KMS-11 (cell line): ENCODE measurements at regions not wholly inside any gene's neighbourhood (a gene's known extent, or its start where the extent isn't known, plus 50 kb on each side); places are given as distances from the start of the nearest gene placed in this dataset.

ENCODE experiments used
- H2AFZ ChIP-seq: fragments of 200-600 bp; sonication (generic); 2 replicates; pipeline ENCODE4 v1.6.1; 2016; ENCODE audit warnings: antibody characterized with exemption, mixed run types, low read depth
- H3K27ac ChIP-seq: fragments of 200-600 bp; sonication (generic); 2 replicates; pipeline ENCODE4 v1.6.1; 2016; ENCODE audit warnings: mild to moderate bottlenecking, mixed run types
- H3K27me3 ChIP-seq: fragments of 200-600 bp; sonication (generic); 2 replicates; pipeline ENCODE4 v1.6.1; 2017; ENCODE audit warnings: mild to moderate bottlenecking, low read depth, mixed run types, moderate library complexity; ENCODE audit not compliant: insufficient read depth
- H3K36me3 ChIP-seq: fragments of 200-600 bp; sonication (generic); 2 replicates; pipeline ENCODE4 v1.6.1; 2017; ENCODE audit warnings: mild to moderate bottlenecking, mixed run types; ENCODE audit not compliant: insufficient read depth
- H3K4me1 ChIP-seq: fragments of 200-600 bp; sonication (generic); 2 replicates; pipeline ENCODE4 v1.6.1; 2016; ENCODE audit warnings: mild to moderate bottlenecking, low read depth, mixed run types; ENCODE audit not compliant: poor library complexity, severe bottlenecking
- H3K4me2 ChIP-seq: fragments of 200-600 bp; sonication (generic); 2 replicates; pipeline ENCODE4 v1.7.0; 2016; ENCODE audit warnings: mild to moderate bottlenecking, mixed run types
- H3K4me3 ChIP-seq: fragments of 200-600 bp; sonication (generic); IDR thresholded peaks from 2 replicates; pipeline ENCODE4 v1.6.1; 2017; ENCODE audit warnings: low read depth, low read length, mixed read lengths; ENCODE audit not compliant: insufficient read depth
- H3K79me2 ChIP-seq: fragments of 200-600 bp; sonication (generic); 2 replicates; pipeline ENCODE4 v1.6.1; 2016; ENCODE audit warnings: low read depth, mixed run types; ENCODE audit not compliant: insufficient read depth
- H3K9ac ChIP-seq: fragments of 200-600 bp; sonication (generic); 2 replicates; pipeline ENCODE4 v1.6.1; 2016; ENCODE audit warnings: mild to moderate bottlenecking, mixed run types
- H4K20me1 ChIP-seq: fragments of 200-600 bp; sonication (generic); 2 replicates; pipeline ENCODE4 v1.6.1; 2016; ENCODE audit warnings: mild to moderate bottlenecking, mixed run types; ENCODE audit not compliant: insufficient read depth
- CTCF ChIP-seq: fragments of 200-600 bp; sonication (generic); conservative IDR thresholded peaks from 2 replicates; pipeline ENCODE4 v1.6.1; 2017; ENCODE audit warnings: low read depth, mild to moderate bottlenecking, antibody characterized with exemption, low read length, moderate library complexity, mixed read lengths

GRCh38 chr9:89839449-89839848 lies 234.6 kb downstream of the GADD45G start:
- Histone ChIP-seq H3K4me1 (no peaks in the 10 kb centered on the region), H4K20me1 (no peaks in the 10 kb centered on the region), H3K79me2 (no peaks in the 10 kb centered on the region), H3K4me3 (no peak overlapping the region), H3K36me3 (no peaks in the 10 kb centered on the region), H2AFZ (no peak overlapping the region), H3K27ac (no peak overlapping the region), H3K27me3 (no peaks in the 10 kb centered on the region), H3K4me2 (no peak overlapping the region), H3K9ac (no peak overlapping the region)
- TF ChIP-seq CTCF, result no peak

- Histone ChIP-seq H3K4me2 (no peak overlapping the region), H2AFZ (no peak overlapping the region)
- no peak for TF ChIP-seq CTCF
Measured at GRCh38 chr9:89839952-89840351, 235.1 kb downstream of the GADD45G start.

GRCh38 chr9:89841456-89841855 lies 236.6 kb downstream of the GADD45G start:
- Histone ChIP-seq H3K4me1 (no peaks in the 10 kb centered on the region), H3K27me3 (no peaks in the 10 kb centered on the region), H2AFZ (no peak overlapping the region), H3K79me2 (no peaks in the 10 kb centered on the region), H3K27ac (no peak overlapping the region), H4K20me1 (no peaks in the 10 kb centered on the region), H3K4me2 (no peak overlapping the region), H3K36me3 (no peaks in the 10 kb centered on the region), H3K9ac (no peak overlapping the region), H3K4me3 (no peak overlapping the region)
- no peak for TF ChIP-seq CTCF

More at GRCh38 chr9:89839952-89840351, 235.1 kb downstream of the GADD45G start:
- Histone ChIP-seq H3K4me3 (no peak overlapping the region), H3K79me2 (no peaks in the 10 kb centered on the region), H3K36me3 (no peaks in the 10 kb centered on the region), H3K4me1 (no peaks in the 10 kb centered on the region), H4K20me1 (no peaks in the 10 kb centered on the region), H3K27ac (no peak overlapping the region), H3K27me3 (no peaks in the 10 kb centered on the region), H3K9ac (no peak overlapping the region)

GRCh38 chr9:89842267-89842768 lies 237.5 kb downstream of the GADD45G start:
- no peak overlapping the region for H3K4me3 ChIP-seq
- H3K4me2 ChIP-seq, result no peak overlapping the region
- H3K4me1 ChIP-seq, result no peaks in the 10 kb centered on the region
- H3K27me3 ChIP-seq, result no peaks in the 10 kb centered on the region
- H2AFZ ChIP-seq, result no peak overlapping the region
- no peak overlapping the region for H3K27ac ChIP-seq
- H4K20me1 ChIP-seq, result no peaks in the 10 kb centered on the region
- H3K36me3 ChIP-seq, result no peaks in the 10 kb centered on the region
- H3K79me2 ChIP-seq, result no peaks in the 10 kb centered on the region
- H3K9ac ChIP-seq, result no peak overlapping the region
- TF ChIP-seq CTCF, result no peak
